ENCODE measurements at regions not wholly inside any gene's neighbourhood (a gene's known extent, or its start where the extent isn't known, plus 50 kb on each side); places are given as distances from the start of the nearest gene placed in this dataset.

DNA sequence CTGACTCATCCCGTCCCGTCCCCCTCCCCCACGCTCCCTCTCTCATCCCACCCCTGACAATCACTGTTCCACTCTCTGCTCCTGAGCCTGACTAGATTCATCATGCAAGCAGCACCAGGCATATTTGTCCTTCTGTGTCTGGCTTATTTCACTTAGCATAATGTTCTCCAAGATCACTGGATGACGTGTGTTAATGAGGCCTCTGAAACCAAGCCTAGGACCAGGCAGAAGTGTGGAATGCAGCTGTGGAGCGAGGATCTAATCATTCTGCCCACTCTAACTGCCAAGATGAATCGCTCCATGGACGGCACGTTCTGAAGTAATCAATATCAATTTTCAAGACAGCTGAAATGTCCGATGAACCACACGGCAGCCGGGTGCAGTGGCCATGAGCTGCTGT is 122.4 kb upstream of the ZNF236 start:
- no peak overlapping the region for H3K27ac ChIP-seq
- intact Hi-C loops (cut with DNase I): no loop called here

DNA sequence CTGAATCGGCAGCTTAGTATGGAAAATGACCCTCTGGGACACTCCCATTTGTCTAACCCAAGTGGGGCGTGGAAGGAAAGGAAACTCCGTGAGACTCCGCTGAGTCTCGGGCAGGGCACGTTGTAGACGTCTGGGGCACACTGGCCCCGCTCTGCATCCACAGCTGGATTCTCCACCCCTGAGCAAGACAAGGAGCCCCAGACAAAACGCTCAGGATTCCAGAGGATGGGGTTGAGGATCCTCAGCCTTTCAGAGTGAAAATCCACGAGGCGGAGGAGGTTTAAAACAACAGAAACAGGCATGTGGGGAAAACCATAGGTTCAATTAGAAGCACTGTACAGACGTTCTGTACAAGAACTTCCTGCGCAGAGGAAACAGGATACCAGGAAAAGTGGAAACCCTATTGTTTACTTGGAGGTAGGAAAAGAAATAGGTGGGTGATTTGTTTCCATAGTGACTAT is 124.9 kb upstream of the ZNF236 start:
- no peak overlapping the region for H3K4me3 ChIP-seq
- no peaks in the 10 kb centered on the region for H3K9me3 ChIP-seq
- no peaks in the 10 kb centered on the region for H3K36me3 ChIP-seq
- no peaks in the 10 kb centered on the region for H3K27me3 ChIP-seq
- TF ChIP-seq, protein P1, sequence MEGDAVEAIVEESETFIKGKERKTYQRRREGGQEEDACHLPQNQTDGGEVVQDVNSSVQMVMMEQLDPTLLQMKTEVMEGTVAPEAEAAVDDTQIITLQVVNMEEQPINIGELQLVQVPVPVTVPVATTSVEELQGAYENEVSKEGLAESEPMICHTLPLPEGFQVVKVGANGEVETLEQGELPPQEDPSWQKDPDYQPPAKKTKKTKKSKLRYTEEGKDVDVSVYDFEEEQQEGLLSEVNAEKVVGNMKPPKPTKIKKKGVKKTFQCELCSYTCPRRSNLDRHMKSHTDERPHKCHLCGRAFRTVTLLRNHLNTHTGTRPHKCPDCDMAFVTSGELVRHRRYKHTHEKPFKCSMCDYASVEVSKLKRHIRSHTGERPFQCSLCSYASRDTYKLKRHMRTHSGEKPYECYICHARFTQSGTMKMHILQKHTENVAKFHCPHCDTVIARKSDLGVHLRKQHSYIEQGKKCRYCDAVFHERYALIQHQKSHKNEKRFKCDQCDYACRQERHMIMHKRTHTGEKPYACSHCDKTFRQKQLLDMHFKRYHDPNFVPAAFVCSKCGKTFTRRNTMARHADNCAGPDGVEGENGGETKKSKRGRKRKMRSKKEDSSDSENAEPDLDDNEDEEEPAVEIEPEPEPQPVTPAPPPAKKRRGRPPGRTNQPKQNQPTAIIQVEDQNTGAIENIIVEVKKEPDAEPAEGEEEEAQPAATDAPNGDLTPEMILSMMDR (IDR thresholded peaks at IDR 0.05): no peak
- DNase-seq (ENCODE audit: low spot score in 2 of 2): peak in 1 of 2 donors; percentile 63
- no peaks in the 10 kb centered on the region for H3K4me1 ChIP-seq
- intact Hi-C loops (cut with DNase I): no loop called here
- H3K27ac ChIP-seq: no peak overlapping the region

More for the DNA sequence above, 122.4 kb upstream of the ZNF236 start:
- H3K4me3 ChIP-seq: no peak overlapping the region
- TF ChIP-seq, protein P1 (IDR thresholded peaks at IDR 0.05): no peak
- no peaks in the 10 kb centered on the region for H3K36me3 ChIP-seq
- DNase-seq (ENCODE audit: low spot score in 2 of 2): no peak
- H3K9me3 ChIP-seq: no peaks in the 10 kb centered on the region
- no peaks in the 10 kb centered on the region for H3K4me1 ChIP-seq
- no peaks in the 10 kb centered on the region for H3K27me3 ChIP-seq

DNA sequence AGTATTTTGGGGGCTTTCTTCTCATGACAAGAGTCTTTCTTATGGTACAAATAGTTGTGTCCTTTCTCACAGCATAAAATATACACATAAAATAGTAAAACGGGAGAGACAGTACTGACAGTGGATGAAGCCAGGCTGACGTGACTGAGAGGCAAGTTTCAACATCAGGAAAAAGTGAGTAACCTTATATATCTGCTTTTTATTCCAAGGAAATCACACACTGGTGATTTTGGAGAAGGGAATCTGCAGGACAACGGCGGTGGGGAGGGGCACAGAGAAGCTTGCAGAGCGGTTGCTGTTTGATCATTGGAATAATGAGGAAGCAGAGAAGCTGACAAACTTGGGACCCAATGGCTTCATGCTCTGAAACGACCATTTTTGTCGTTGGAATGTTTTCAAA is 130.6 kb upstream of the ZNF236 start:
- no peaks in the 10 kb centered on the region for H3K36me3 ChIP-seq
- H3K9me3 ChIP-seq: no peaks in the 10 kb centered on the region
- H3K27me3 ChIP-seq: no peaks in the 10 kb centered on the region
- H3K27ac ChIP-seq: no peak overlapping the region
- no peaks in the 10 kb centered on the region for H3K4me1 ChIP-seq
- TF ChIP-seq, protein P1 (IDR thresholded peaks at IDR 0.05): no peak
- no peak overlapping the region for H3K4me3 ChIP-seq
- peak in 1 of 2 donors; percentile 46 for DNase-seq (ENCODE audit: low spot score in 2 of 2)
- intact Hi-C loops (cut with DNase I): no loop called here

DNA sequence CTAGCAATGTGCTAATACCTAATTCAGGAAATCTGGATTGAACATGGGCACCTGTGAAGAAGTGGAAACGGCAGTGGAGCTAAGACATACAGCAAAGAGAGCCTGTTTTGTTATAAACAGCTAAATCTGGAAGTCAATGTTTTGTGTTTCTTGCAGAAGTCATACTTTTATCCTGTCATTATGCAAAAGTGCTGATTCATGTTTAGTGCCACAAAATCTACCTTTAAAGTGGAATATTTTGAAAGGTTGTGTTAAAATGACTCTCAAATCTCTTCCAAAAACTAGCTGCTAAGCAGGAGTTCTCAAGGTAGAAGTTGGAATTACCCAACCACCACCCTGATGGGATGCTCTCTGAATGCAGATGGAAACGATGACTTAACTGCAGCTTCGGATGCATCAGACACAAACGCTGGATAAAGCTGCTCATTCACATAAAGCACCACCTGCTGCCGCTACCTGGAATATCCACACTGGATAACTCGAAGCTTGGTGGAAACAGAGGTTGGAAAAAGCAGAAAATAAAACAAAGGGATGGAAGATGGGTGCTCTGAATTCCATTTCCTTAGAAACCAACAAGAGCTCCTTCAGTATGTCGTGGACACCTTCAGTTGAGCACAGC is 132.6 kb upstream of the ZNF236 start:
- Histone ChIP-seq H3K9me3 (no peaks in the 10 kb centered on the region), H3K36me3 (no peaks in the 10 kb centered on the region), H3K4me1 (no peaks in the 10 kb centered on the region), H3K4me3 (no peak overlapping the region), H3K27ac (no peak overlapping the region), H3K27me3 (no peaks in the 10 kb centered on the region)
- intact Hi-C loops (cut with DNase I): loop anchor here (1.0 to 10.0 kb wide), 2 partner anchors 165 to 293 kb away; no protein-coding TSS in a partner anchor
- peak in 1 of 2 donors; percentile 28 for DNase-seq (ENCODE audit: low spot score in 2 of 2)
- TF ChIP-seq, protein P1 (IDR thresholded peaks at IDR 0.05): no peak

DNA sequence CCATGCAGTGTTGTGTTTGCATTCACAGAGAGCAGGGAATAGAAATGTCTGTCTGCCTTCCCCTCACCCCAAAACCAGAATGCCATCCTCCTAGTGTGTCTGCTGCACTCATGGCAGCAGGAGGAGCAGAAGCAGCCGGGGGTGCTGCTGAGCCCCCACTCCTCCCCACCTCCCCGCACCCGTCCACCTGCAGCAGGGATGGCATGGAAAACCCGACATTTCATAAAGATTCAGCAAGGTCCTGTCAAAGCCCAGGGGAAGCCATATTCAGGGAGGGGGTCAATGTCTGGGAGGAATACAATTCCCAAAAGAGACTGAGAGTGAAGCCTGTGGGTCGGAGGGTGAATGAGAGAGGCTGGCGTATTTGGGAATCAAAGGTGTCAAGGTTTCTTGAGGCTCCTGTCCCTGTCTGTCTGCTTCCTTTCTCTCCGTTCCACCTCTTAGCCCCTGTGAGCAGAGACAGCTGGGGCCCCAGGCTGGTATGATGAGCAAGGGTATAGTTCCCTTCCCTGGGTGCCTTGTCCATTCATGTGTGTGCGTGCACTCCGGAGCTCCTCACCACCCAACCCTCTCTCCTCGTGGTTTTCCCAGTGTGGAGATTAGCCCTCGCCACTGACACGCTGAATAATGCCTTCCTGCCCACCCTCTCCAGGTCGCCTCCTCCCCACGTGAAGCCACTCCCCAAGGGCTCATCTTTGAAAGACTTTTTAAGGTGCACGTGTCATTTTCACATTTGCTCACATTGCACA is 133.5 kb upstream of the ZNF236 start:
- intact Hi-C loops (cut with DNase I): loop anchor here (1.0 to 10.0 kb wide), 2 partner anchors 164 to 293 kb away; no protein-coding TSS in a partner anchor
- DNase-seq (ENCODE audit: low spot score in 2 of 2): peak in 1 of 2 donors; percentile 39
- H3K36me3 ChIP-seq: no peaks in the 10 kb centered on the region
- H3K9me3 ChIP-seq: no peaks in the 10 kb centered on the region
- H3K4me3 ChIP-seq: no peak overlapping the region
- no peaks in the 10 kb centered on the region for H3K4me1 ChIP-seq
- no peak overlapping the region for H3K27ac ChIP-seq
- TF ChIP-seq, protein P1 (IDR thresholded peaks at IDR 0.05): no peak
- no peaks in the 10 kb centered on the region for H3K27me3 ChIP-seq
